HepG2 (cell line): ENCODE measurements at regions not wholly inside any gene's neighbourhood (a gene's known extent, or its start where the extent isn't known, plus 50 kb on each side); places are given as distances from the start of the nearest gene placed in this dataset.

Experiments
- ATAC-seq: fragments of 200-7000 bp; cut with Tn5 transposase; 3 replicates; pipeline ENCODE4 v1.9.1; 2020; ENCODE audit warnings: mild to moderate bottlenecking, moderate library complexity
- BruUV-seq: library from RNA; stranded (reverse); fragments of 400-500 nt; replicated peaks from 2 replicates; lab custom pipeline; 2021; lab: Mats Ljungman, UMichigan
- CTCF ChIA-PET: fragments of 300-600 bp; formaldehyde crosslinking; extraction: SDS; loops from one replicate; lab custom pipeline; 2021; ENCODE audit warnings: low total read pairs, inconsistent platforms, low intra/inter-chr PET ratio; lab: Yijun Ruan, JAX
- POLR2A ChIA-PET: fragments of 350-600 bp; sonication (Branson Sonifier 250); formaldehyde crosslinking; loops from one replicate; lab custom pipeline; 2020; ENCODE audit warnings: antibody characterized with exemption, inconsistent platforms; lab: Yijun Ruan, JAX
- DNase-seq: peaks from one replicate; pipeline ENCODE4 v3.0.0-alpha.2; 2015; ENCODE audit warnings: low spot score
- FAIRE-seq: peaks from 3 replicates; lab custom pipeline; 2011; peaks lifted over from hg19 to GRCh38; lab: Jason Lieb, UNC
- H2AFZ ChIP-seq: one replicate; pipeline ENCODE4 v1.6.1; 2011; ENCODE audit warnings: low read length, inconsistent platforms
- H3K27ac ChIP-seq: fragments of 300-600 bp; 3 replicates; pipeline ENCODE4 v1.8.0; 2011; ENCODE audit warnings: mixed run types, mild to moderate bottlenecking, mixed read lengths, low read length, inconsistent platforms; ENCODE audit not compliant: insufficient read depth; ENCODE audit errors: extremely low read length
- H3K27me3 ChIP-seq, 2 experiments: fragments of 200-600 bp in 1 of 2; 2 replicates in 1 of 2; 3 replicates in 1 of 2; pipeline versions ENCODE4 v1.6.0 to v1.8.0; 2011; ENCODE audit warnings: low read length in 2 of 2, mild to moderate bottlenecking in 2 of 2, moderate library complexity in 2 of 2, inconsistent platforms in 1 of 2; ENCODE audit not compliant: insufficient read depth in 2 of 2, control insufficient read depth in 1 of 2
- H3K36me3 ChIP-seq, 2 experiments: fragments of 200-600 bp in 1 of 2; replicated peaks in 1 of 2; 2 replicates in 1 of 2; 3 replicates in 1 of 2; pipeline versions ENCODE4 v1.5.1 to v1.8.0; 2011; ENCODE audit warnings: low read length in 2 of 2, inconsistent platforms in 1 of 2; ENCODE audit not compliant: insufficient read depth in 2 of 2, control insufficient read depth in 1 of 2
- H3K4me1 ChIP-seq: 2 replicates; pipeline ENCODE4 v1.5.1; 2012; ENCODE audit warnings: low read length, inconsistent platforms; ENCODE audit not compliant: insufficient read depth
- H3K4me2 ChIP-seq: 2 replicates; pipeline ENCODE4 v1.6.0; 2011; ENCODE audit warnings: low read depth, low read length, inconsistent platforms
- H3K4me3 ChIP-seq, 3 experiments: fragments of 200-600 bp in 1 of 3; sonication (generic), shearing (Covaris generic) in 1 of 3; replicated peaks in 1 of 3; 2 replicates each; pipeline ENCODE4 v1.5.1; 2011 to 2016; ENCODE audit warnings: low read length in 3 of 3, inconsistent platforms in 2 of 3, low read depth in 2 of 3, mild to moderate bottlenecking in 2 of 3, control low read depth in 1 of 3, mixed read lengths in 1 of 3; ENCODE audit not compliant: insufficient read depth in 1 of 3
- H3K79me2 ChIP-seq: one replicate; pipeline ENCODE4 v1.6.1; 2011; ENCODE audit warnings: low read length, inconsistent platforms; ENCODE audit not compliant: insufficient read depth
- H3K9ac ChIP-seq: 2 replicates; pipeline ENCODE4 v1.6.0; 2011; ENCODE audit warnings: mild to moderate bottlenecking, low read depth, low read length, inconsistent platforms; ENCODE audit not compliant: insufficient read depth
- H3K9me3 ChIP-seq: 2 replicates; pipeline ENCODE4 v1.5.1; 2012; ENCODE audit warnings: mild to moderate bottlenecking, low read length
- H4K20me1 ChIP-seq: 2 replicates; pipeline ENCODE4 v1.6.0; 2011; ENCODE audit warnings: inconsistent platforms, mild to moderate bottlenecking, low read length, moderate library complexity; ENCODE audit not compliant: insufficient read depth
- CCAR2 ChIP-seq: fragments of 200-400 bp; formaldehyde crosslinking; optimal IDR thresholded peaks from 2 replicates; pipeline ENCODE3; 2018; ENCODE audit warnings: low read depth, mild to moderate bottlenecking, low read length, moderate library complexity
- EEA1 ChIP-seq: sonication (generic); formaldehyde crosslinking; IDR thresholded peaks from 2 replicates; pipeline ENCODE4 v1.5.1; 2020; ENCODE audit warnings: mild to moderate bottlenecking, missing genetic modification reagents, borderline replicate concordance
- EZH2 ChIP-seq: conservative IDR thresholded peaks from 2 replicates; pipeline ENCODE4 v1.6.1; 2012; ENCODE audit warnings: mild to moderate bottlenecking, low read depth, low read length, moderate library complexity
- FOXJ3 ChIP-seq: sonication (generic); formaldehyde crosslinking; IDR thresholded peaks from 2 replicates; pipeline ENCODE4 v1.4.0; 2020; ENCODE audit warnings: missing genetic modification reagents, mild to moderate bottlenecking, borderline replicate concordance
- HDAC1 ChIP-seq: sonication (generic); formaldehyde crosslinking; IDR thresholded peaks from 2 replicates; pipeline ENCODE4 v1.5.1; 2020; ENCODE audit warnings: mild to moderate bottlenecking, missing genetic modification reagents
- HOXA5 ChIP-seq: sonication (generic); formaldehyde crosslinking; IDR thresholded peaks from 2 replicates; pipeline ENCODE4 v1.4.0; 2020; ENCODE audit warnings: missing genetic modification reagents
- PLRG1 ChIP-seq: fragments of 450-650 bp; conservative IDR thresholded peaks from 2 replicates; pipeline ENCODE4 v1.6.1; 2016
- RXRB ChIP-seq: IDR thresholded peaks from 2 replicates; pipeline ENCODE4 v1.6.1; 2016; ENCODE audit warnings: borderline replicate concordance, missing genetic modification reagents, missing compliant biosample characterization
- SYNCRIP ChIP-seq: fragments of 200-400 bp; formaldehyde crosslinking; IDR thresholded peaks from 2 replicates; pipeline ENCODE4 v1.6.1; 2018; ENCODE audit warnings: mild to moderate bottlenecking, low read depth, low read length; ENCODE audit not compliant: insufficient read depth
- TBX3 ChIP-seq: fragments of 450-650 bp; IDR thresholded peaks from 2 replicates; pipeline ENCODE4 v1.6.1; 2017; ENCODE audit warnings: antibody characterized with exemption, mild to moderate bottlenecking, inconsistent platforms, borderline replicate concordance
- TMF1 ChIP-seq: sonication (generic); formaldehyde crosslinking; IDR thresholded peaks from 2 replicates; pipeline ENCODE4 v1.8.1; 2022; ENCODE audit warnings: low read depth, missing genetic modification reagents
- ZBTB37 ChIP-seq: sonication (generic); formaldehyde crosslinking; IDR thresholded peaks from 2 replicates; pipeline ENCODE4 v1.4.0; 2020; ENCODE audit warnings: mild to moderate bottlenecking, missing genetic modification reagents
- ZC3H4 ChIP-seq: sonication (generic); formaldehyde crosslinking; IDR thresholded peaks from 2 replicates; pipeline ENCODE4 v1.4.0; 2020; ENCODE audit warnings: missing genetic modification reagents, borderline replicate concordance
- ZFP41 ChIP-seq: sonication (generic); formaldehyde crosslinking; IDR thresholded peaks from 2 replicates; pipeline ENCODE4 v1.4.0; 2020; ENCODE audit warnings: mild to moderate bottlenecking, missing genetic modification reagents, borderline replicate concordance
- ZKSCAN5 ChIP-seq: sonication (generic); formaldehyde crosslinking; IDR thresholded peaks from 2 replicates; pipeline ENCODE4 v1.5.1; 2020; ENCODE audit warnings: mild to moderate bottlenecking, missing genetic modification reagents
- ZNF331 ChIP-seq: sonication (generic); formaldehyde crosslinking; IDR thresholded peaks from 2 replicates; pipeline ENCODE4 v1.4.0; 2020; ENCODE audit warnings: missing genetic modification reagents
- ZNF883 ChIP-seq: sonication (generic); formaldehyde crosslinking; IDR thresholded peaks from 2 replicates; pipeline ENCODE4 v1.5.1; 2020; ENCODE audit warnings: mild to moderate bottlenecking, missing genetic modification reagents; ENCODE audit errors: not compliant biosample characterization
- WGBS: methylation state at CpG from one replicate; pipeline ENCODE4 v1.1.6; 2017; ENCODE audit warnings: low lambda C conversion rate; 5-methylcytosine and 5-hydroxymethylcytosine counted together
- in situ Hi-C: cut with HindIII; loops from 2 replicates; pipeline ENCODE4 v1.10.0; 2017; ENCODE audit warnings: low pct_unique_long_range_greater_than_20kb; ENCODE audit not compliant: extremely low pct_ligation_motif_present
- intact Hi-C: fragments of 100-400 bp; cut with micrococcal nuclease; formaldehyde crosslinking; loops from one replicate; pipeline ENCODE4 v1.10.0; 2022; ENCODE audit not compliant: unreplicated experiment
- TF ChIP-seq, protein P1 (sequence below): sonication (generic); formaldehyde crosslinking; IDR thresholded peaks from 2 replicates; pipeline ENCODE4 v1.4.0; 2020; ENCODE audit warnings: missing genetic modification reagents
- TF ChIP-seq, protein P2 (sequence below): IDR thresholded peaks from 2 replicates; pipeline ENCODE4 v1.6.1; 2016

GRCh38 chr2:144698156-144698555 lies 178.2 kb upstream of the ZEB2 start:
- TF ChIP-seq ZFP41 (CRISPR knock-in tag) (no peak), RXRB (CRISPR knock-in tag) (no peak), ZC3H4 (no peak), SYNCRIP (no peak), TMF1 (CRISPR knock-in tag) (no peak), EEA1 (CRISPR knock-in tag) (no peak), FOXJ3 (no peak), ZNF883 (CRISPR knock-in tag) (no peak), ZNF331 (no peak), HOXA5 (CRISPR knock-in tag) (no peak), ZKSCAN5 (no peak), CCAR2 (no peak), ZBTB37 (CRISPR knock-in tag) (no peak), EZH2 (no peak), TBX3 (no peak), HDAC1 (CRISPR knock-in tag) (no peak), PLRG1 (no peak)
- TF ChIP-seq, protein P1, sequence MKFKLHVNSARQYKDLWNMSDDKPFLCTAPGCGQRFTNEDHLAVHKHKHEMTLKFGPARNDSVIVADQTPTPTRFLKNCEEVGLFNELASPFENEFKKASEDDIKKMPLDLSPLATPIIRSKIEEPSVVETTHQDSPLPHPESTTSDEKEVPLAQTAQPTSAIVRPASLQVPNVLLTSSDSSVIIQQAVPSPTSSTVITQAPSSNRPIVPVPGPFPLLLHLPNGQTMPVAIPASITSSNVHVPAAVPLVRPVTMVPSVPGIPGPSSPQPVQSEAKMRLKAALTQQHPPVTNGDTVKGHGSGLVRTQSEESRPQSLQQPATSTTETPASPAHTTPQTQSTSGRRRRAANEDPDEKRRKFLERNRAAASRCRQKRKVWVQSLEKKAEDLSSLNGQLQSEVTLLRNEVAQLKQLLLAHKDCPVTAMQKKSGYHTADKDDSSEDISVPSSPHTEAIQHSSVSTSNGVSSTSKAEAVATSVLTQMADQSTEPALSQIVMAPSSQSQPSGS (CRISPR knock-in tag) = no peak
- TF ChIP-seq, protein P2, sequence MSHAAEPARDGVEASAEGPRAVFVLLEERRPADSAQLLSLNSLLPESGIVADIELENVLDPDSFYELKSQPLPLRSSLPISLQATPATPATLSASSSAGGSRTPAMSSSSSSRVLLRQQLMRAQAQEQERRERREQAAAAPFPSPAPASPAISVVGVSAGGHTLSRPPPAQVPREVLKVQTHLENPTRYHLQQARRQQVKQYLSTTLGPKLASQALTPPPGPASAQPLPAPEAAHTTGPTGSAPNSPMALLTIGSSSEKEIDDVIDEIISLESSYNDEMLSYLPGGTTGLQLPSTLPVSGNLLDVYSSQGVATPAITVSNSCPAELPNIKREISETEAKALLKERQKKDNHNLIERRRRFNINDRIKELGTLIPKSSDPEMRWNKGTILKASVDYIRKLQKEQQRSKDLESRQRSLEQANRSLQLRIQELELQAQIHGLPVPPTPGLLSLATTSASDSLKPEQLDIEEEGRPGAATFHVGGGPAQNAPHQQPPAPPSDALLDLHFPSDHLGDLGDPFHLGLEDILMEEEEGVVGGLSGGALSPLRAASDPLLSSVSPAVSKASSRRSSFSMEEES (CRISPR knock-in tag) = no peak
- H3K4me3 ChIP-seq = no peak overlapping the region
- no peaks in the 10 kb centered on the region for H3K79me2 ChIP-seq
- no peaks in the 10 kb centered on the region for H4K20me1 ChIP-seq
- in situ Hi-C loops (no loop called here), intact Hi-C loops (no loop called here)
- no peaks in the 10 kb centered on the region; a peak in 1 of 5 replicates for H3K27me3 ChIP-seq
- WGBS = 42% methylated on average over 3 of the region's 3 CpGs
- no peak overlapping the region for H3K27ac ChIP-seq
- ChIA-PET POLR2A (no interaction called here), CTCF (no interaction called here)
- H3K9ac ChIP-seq = no peak overlapping the region
- FAIRE-seq = no peak
- no TSS peak for BruUV-seq
- ATAC-seq = no peak
- H3K4me2 ChIP-seq = no peak overlapping the region
- peaks cover 16% of the 10 kb centered on the region; the same call in 1 of the 2 replicates for H3K9me3 ChIP-seq
- H3K36me3 ChIP-seq = no peaks in the 10 kb centered on the region
- no peak for DNase-seq
- H3K4me1 ChIP-seq = no peaks in the 10 kb centered on the region
- H2AFZ ChIP-seq = no peak overlapping the region
